Neural cell (in vitro differentiated cells): ENCODE measurements at regions not wholly inside any gene's neighbourhood (a gene's known extent, or its start where the extent isn't known, plus 50 kb on each side); places are given as distances from the start of the nearest gene placed in this dataset.

Experiments
- EP300 ChIP-seq: fragments of 450-650 bp; conservative IDR thresholded peaks from 2 replicates; pipeline ENCODE4 v1.6.1; 2014; ENCODE audit warnings: antibody characterized with exemption, mild to moderate bottlenecking, moderate library complexity; ENCODE audit not compliant: poor library complexity, severe bottlenecking
- EZH2 ChIP-seq: fragments of 200-600, 300-800 bp; shearing (Covaris generic), sonication (generic); IDR thresholded peaks from 2 replicates; pipeline ENCODE4 v1.6.1; 2014; ENCODE audit warnings: antibody characterized with exemption, low read length, borderline replicate concordance, mild to moderate bottlenecking; ENCODE audit not compliant: insufficient read depth, poor library complexity, severe bottlenecking
- MXI1 ChIP-seq: fragments of 450-650 bp; conservative IDR thresholded peaks from 2 replicates; pipeline ENCODE4 v1.6.1; 2014; ENCODE audit warnings: antibody characterized with exemption, mild to moderate bottlenecking; ENCODE audit not compliant: poor library complexity, severe bottlenecking
- POLR2AphosphoS5 ChIP-seq: IDR thresholded peaks from 2 replicates; pipeline ENCODE4 v1.6.1; 2012
- RAD21 ChIP-seq: fragments of 450-650 bp; conservative IDR thresholded peaks from 2 replicates; pipeline ENCODE4 v1.6.1; 2014; ENCODE audit warnings: antibody characterized with exemption, mild to moderate bottlenecking, moderate library complexity
- REST ChIP-seq: IDR thresholded peaks from 2 replicates; pipeline ENCODE4 v1.6.1; 2012; ENCODE audit warnings: borderline replicate concordance
- SMC3 ChIP-seq: fragments of 450-650 bp; conservative IDR thresholded peaks from 2 replicates; pipeline ENCODE4 v1.6.1; 2014; ENCODE audit warnings: antibody characterized with exemption, mild to moderate bottlenecking, moderate library complexity; ENCODE audit not compliant: poor library complexity
- TAF1 ChIP-seq: IDR thresholded peaks from 2 replicates; pipeline ENCODE4 v1.6.1; 2012; ENCODE audit warnings: low read depth
- TF ChIP-seq, protein P1 (sequence below): fragments of 450-650 bp; IDR thresholded peaks from 2 replicates; pipeline ENCODE4 v1.5.1; 2014; ENCODE audit warnings: antibody characterized with exemption, mild to moderate bottlenecking, moderate library complexity; ENCODE audit not compliant: poor library complexity, severe bottlenecking

GRCh38 chr3:82088749-82089148 lies 327.3 kb upstream of the GBE1 start:
- TF ChIP-seq, protein P1, sequence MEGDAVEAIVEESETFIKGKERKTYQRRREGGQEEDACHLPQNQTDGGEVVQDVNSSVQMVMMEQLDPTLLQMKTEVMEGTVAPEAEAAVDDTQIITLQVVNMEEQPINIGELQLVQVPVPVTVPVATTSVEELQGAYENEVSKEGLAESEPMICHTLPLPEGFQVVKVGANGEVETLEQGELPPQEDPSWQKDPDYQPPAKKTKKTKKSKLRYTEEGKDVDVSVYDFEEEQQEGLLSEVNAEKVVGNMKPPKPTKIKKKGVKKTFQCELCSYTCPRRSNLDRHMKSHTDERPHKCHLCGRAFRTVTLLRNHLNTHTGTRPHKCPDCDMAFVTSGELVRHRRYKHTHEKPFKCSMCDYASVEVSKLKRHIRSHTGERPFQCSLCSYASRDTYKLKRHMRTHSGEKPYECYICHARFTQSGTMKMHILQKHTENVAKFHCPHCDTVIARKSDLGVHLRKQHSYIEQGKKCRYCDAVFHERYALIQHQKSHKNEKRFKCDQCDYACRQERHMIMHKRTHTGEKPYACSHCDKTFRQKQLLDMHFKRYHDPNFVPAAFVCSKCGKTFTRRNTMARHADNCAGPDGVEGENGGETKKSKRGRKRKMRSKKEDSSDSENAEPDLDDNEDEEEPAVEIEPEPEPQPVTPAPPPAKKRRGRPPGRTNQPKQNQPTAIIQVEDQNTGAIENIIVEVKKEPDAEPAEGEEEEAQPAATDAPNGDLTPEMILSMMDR, result no peak
- no peak for TF ChIP-seq EZH2
- TF ChIP-seq TAF1, result no peak
- TF ChIP-seq RAD21, result no peak
- no peak for TF ChIP-seq EP300
- TF ChIP-seq SMC3, result no peak
- no peak for TF ChIP-seq REST
- no peak for TF ChIP-seq POLR2AphosphoS5
- TF ChIP-seq MXI1, result no peak
